ENCODE measurements at regions not wholly inside any gene's neighbourhood (a gene's known extent, or its start where the extent isn't known, plus 50 kb on each side); places are given as distances from the start of the nearest gene placed in this dataset.
"Not testable (repeated sequence)": the region's sequence is repeated elsewhere in the genome, so short reads cannot be mapped to it uniquely, and the experiment has no call there.

DNA sequence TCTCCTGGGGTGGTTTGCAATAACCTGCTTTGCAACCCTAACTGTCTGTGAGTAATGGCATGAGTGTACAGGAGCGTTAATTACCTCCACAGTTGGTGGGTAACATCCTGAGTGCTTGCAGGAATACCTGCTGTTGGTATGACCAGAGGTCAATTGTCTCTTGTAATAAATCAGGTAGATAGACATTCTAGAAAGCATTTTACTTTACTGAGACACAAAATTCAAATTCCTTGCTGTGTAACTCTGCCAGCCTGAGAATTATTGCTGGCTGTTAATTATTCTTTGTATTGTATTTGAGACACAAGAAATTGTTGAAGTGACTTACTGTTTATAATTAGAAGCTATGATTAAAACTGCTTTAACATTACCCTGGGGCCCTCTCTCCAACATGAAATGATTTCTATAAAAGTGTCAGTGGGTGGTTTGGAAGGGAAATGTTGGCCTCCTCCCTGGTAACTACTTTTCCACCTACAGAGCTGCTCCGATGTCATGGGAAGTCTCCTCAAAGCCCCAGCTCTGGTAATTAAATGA lies 150.8 kb upstream of the ADCY2 start:
- DNase-seq: no peak
- in situ Hi-C loops (cut with MboI; ENCODE audit: low pct_unique_long_range_greater_than_20kb, low sequenced_read_pairs): no loop called here

DNA sequence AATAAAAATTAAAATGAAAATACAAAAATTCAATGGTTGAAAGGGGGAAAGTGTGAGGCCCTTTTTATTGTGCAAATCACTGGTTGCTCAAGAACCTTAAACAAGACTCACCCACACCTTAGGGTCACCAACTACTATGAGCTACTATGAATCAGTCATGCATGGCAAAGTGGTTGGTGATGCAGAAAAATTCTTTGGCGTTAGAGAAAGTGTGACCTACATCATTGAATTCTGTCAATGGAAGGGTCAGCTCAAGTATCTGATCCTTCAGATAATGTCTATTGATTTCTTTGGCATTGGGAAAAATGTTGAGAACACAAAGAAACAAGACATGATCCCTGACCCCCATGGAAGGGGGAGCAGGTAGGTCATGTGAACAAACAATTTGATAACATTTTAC lies 149.7 kb upstream of the ADCY2 start:
- DNase-seq: no peak
- in situ Hi-C loops (cut with MboI; ENCODE audit: low pct_unique_long_range_greater_than_20kb, low sequenced_read_pairs): no loop called here

DNA sequence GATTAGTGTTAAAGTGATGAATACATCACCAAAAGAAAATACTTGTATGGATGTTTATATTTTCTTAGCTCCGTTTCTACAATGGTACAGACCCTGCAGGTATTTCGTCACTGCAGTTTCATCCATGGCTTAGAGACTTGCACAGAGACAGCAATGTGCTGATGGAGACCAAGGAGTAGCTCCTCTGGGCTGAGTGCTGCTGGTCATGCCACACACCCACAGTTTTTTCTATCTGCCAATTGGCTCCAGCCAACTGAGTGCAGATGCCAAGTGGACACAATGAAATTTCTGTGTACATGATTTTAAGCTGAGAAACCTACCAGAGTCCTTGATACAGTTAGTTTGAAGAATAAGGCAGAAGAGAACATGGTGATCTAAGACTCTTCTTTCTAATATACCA lies 145.9 kb upstream of the ADCY2 start:
- in situ Hi-C loops (cut with MboI; ENCODE audit: low pct_unique_long_range_greater_than_20kb, low sequenced_read_pairs): no loop called here
- no peak for DNase-seq

DNA sequence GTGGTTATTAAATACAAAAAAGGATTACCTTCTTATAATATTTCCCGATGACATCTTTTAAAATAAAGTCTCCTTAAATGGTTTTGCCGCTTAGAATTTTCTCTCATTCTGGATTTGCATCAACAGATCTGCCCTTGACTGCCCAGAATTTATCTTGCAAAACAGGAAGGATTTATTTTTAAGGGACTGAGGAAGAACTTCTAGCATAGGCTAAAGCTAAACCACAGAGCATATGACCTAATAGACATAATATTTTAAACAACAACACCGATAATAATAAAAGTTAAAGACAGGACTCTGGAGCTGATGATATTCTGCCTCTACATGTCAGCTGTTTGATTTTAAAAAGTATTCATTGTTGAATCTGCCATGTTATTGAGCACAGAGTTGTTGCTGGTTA lies 145.3 kb upstream of the ADCY2 start:
- no peak for DNase-seq
- in situ Hi-C loops (cut with MboI; ENCODE audit: low pct_unique_long_range_greater_than_20kb, low sequenced_read_pairs): no loop called here

DNA sequence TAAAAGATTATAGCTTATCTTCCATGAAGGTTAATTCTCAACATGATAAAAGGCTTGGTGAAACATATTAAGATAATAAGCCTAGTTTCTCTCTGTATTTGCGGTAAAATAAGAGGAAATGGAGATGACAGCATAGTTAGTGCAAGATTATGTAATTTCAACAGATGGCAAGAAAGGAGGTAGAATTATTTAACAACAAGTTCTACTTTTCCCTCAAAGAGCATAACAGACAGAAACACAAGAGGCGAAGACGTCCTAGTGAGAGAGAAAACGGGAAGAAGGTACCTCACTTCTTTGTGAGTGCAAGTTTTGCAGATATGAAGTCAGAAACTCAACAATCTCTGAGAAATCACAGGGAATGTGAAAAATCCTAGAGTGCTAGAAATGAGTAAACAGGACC lies 144.8 kb upstream of the ADCY2 start:
- in situ Hi-C loops (cut with MboI; ENCODE audit: low pct_unique_long_range_greater_than_20kb, low sequenced_read_pairs): no loop called here
- DNase-seq: no peak

DNA sequence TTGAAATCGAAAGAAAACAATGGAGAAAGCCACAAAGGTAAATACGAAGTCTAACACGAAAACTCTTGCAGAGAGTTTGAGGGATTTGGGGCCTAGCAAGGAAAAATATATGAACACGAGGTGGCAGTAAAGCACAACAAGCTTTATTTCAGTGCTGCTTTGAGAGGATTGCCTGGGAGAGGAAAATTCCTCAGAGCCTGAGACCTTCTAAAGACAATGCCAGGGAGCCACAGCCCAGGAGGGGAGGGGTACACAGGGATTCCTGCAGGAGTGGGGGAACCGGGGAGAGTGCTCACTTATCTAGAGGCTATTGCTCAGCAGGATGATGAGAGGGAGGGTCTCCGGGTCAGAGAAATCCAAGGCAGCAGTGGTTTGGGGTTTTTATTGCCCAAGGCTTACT lies 134.9 kb upstream of the ADCY2 start:
- in situ Hi-C loops (cut with MboI; ENCODE audit: low pct_unique_long_range_greater_than_20kb, low sequenced_read_pairs): no loop called here
- DNase-seq: peak; percentile 68

DNA sequence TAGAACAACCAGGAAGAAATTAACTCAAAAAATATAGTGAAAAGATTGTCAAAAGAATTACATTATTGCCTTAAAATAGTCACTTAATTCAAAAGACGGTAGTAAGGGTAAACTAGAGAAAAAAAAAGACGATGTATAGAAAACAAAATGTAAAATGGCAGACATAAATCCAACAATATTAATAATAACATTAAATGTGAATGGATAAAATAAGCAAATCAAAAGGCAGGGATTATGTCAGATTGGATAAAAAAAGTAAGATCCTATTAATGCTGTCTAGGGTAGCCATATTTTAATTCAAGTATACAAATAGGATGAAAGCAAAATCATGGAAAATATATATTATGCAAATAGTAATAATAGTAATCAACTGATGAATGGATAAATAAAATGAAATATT lies 134.0 kb upstream of the ADCY2 start:
- in situ Hi-C loops (cut with MboI; ENCODE audit: low pct_unique_long_range_greater_than_20kb, low sequenced_read_pairs): no loop called here
- no peak for DNase-seq

DNA sequence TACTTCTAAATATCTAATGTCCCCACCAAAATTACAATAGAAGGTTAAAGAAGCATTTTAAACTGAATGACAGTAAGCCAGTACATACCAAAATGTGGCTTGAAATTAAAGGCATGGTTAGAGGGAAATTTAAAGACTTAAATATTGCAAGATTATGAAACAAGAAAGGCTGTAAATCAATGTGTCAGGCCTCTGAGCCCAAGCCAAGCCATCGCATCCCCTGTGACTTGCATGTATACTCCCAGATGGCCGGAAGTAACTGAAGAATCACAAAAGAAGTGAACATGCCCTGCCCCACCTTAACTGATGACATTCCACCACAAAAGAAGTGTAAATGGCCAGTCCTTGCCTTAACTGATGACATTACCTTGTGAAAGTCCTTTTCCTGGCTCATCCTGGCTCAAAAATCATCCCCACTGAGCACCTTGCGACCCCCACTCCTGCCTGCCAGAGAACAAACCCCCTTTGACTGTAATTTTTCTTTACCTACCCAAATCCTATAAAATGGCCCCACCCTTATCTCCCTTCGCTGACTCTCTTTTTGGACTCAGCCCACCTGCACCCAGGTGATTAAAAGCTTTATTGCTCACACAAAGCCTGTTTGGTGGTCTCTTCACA lies 132.4 kb upstream of the ADCY2 start:
- DNase-seq; in situ Hi-C loops (cut with MboI; ENCODE audit: low pct_unique_long_range_greater_than_20kb, low sequenced_read_pairs): not testable (repeated sequence)

DNA sequence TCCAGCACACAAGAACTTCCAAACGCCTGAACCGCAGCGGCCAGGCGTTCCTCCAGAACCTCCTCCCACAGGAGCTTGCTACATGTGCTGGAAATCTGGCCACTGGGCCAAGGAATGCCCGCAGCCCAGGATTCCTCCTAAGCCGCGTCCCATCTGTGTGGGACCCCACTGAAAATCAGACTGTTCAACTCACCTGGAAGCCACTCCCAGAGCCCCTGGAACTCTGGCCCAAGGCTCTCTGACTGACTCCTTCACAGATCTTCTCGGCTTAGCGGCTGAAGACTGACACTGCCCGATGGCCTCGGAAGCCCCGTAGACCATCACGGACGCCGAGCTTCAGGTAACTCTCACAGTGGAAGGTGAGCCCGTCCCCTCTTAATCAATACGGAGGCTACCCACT lies 130.2 kb upstream of the ADCY2 start:
- in situ Hi-C loops (cut with MboI; ENCODE audit: low pct_unique_long_range_greater_than_20kb, low sequenced_read_pairs); DNase-seq: not testable (repeated sequence)

DNA sequence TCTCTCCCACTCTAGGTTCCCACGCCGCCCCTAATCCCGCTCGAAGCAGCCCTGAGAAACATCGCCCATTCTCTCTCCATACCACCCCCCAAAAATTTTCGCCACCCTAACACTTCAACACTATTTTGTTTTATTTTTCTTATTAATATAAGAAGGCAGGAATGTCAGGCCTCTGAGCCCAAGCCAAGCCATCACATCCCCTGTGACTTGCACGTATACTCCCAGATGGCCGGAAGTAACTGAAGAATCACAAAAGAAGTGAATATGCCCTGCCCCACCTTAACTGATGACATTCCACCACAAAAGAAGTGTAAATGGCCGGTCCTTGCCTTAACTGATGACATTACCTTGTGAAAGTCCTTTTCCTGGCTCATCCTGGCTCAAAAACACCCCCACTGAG lies 127.2 kb upstream of the ADCY2 start:
- in situ Hi-C loops (cut with MboI; ENCODE audit: low pct_unique_long_range_greater_than_20kb, low sequenced_read_pairs): not testable (repeated sequence)

DNA sequence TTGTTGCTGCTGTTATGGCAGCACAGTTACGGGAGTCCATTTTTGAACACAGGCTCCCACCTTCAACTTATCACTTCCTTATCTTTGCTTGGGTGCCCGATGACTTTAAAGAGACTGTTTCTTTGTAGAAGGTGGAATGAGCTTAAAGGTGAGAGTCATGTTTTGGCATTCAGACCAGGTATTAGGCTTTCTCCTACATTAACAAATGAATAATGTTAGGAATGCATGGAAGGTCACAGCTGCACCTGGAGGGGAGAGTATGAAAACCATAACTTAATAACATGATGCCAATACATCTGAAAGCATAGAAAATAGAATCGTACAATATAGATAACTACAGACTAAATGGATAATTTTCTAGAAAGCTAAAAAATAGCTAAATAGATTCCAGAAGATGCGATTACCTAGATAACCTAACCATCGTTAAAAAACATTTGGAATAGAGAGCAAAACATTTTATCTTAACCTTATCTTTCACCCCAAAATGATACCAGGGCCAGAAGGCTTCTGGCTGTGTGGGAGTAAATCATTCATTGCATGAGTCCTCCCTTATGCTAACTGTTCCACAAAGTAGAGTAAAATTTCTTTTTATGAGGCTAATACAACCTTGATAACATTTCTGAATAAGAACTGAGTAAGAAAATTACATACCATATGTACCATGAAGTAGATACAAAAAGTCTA lies 126.2 kb upstream of the ADCY2 start:
- in situ Hi-C loops (cut with MboI; ENCODE audit: low pct_unique_long_range_greater_than_20kb, low sequenced_read_pairs): no loop called here
- no peak for DNase-seq

More for the DNA sequence above, 127.2 kb upstream of the ADCY2 start:
- DNase-seq: not testable (repeated sequence)

DNA sequence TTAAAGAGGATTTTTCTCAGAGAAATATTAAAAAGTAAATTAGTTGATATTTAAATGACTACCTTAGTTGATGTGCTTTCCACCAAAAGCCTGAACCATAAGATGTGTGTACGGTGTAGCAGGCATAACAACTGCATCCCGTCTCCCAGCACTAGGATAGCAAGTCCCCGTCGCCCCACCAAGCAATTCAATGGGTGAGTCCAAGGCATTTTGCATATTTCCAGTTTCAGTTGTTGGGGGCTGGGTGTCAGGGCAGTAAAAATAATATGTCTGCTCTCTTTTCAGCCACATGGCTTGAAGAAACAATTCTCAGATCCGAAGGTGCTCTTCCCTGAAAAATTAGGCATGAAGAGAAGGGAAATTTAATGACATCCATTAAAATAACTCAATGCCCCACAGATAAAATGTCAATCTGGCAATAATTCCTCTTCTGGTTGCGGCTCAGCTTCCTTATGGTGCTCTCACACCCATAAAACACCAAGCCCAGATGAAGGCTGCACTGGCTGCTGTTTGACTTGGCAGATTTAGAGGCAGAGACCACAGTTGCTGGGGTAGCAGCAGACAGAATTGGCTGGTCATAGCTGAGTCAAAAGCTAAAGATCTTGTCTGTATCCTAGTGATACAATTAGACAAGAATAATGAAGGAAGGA lies 124.4 kb upstream of the ADCY2 start:
- in situ Hi-C loops (cut with MboI; ENCODE audit: low pct_unique_long_range_greater_than_20kb, low sequenced_read_pairs): no loop called here
- DNase-seq: no peak

DNA sequence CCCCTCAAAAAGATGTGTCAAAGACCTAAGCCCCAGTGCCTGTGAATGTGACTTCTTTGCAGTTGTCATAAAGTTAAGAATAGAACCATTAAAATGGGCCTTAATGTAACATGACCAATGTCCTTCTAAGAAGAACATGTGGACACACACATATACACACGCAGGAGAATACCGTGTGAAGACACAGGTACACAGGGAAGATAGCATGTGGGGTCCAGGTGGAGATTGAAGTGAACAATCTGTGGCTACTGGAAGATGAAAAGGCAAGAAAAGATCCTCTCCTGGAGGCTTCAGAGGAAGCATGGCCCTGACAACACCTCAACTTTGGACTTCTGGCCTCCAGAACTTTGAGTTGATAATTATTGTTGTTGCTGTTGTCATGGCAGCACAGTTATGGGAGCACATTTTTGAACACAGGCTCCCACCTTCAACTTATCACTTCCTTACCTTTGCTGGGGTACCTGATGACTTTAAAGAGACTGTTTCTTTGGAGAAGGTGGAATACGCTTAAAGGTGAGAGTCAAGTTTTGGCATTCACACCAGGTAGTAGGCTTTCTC lies 123.5 kb upstream of the ADCY2 start:
- no peak for DNase-seq
- in situ Hi-C loops (cut with MboI; ENCODE audit: low pct_unique_long_range_greater_than_20kb, low sequenced_read_pairs): no loop called here

DNA sequence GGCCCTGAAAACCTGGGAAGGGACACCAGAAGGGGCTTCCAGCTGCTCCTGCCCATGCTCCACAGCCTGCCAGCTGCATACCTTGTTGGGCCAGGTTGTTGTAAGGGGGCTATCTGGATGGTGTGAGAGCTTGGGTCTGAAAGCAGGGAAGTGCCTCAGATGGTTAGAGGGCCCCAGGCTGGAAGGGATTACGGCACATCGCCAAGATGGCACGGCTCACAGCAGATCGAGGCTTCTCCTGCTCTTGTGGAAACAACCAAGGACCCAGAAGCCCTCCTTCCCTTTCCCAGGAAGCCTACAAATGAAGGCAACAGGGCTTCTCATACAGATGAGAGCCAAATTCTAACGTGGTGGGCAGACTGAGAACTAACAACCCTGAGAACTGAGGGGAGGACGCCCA lies 121.7 kb upstream of the ADCY2 start:
- DNase-seq: no peak
- in situ Hi-C loops (cut with MboI; ENCODE audit: low pct_unique_long_range_greater_than_20kb, low sequenced_read_pairs): no loop called here

DNA sequence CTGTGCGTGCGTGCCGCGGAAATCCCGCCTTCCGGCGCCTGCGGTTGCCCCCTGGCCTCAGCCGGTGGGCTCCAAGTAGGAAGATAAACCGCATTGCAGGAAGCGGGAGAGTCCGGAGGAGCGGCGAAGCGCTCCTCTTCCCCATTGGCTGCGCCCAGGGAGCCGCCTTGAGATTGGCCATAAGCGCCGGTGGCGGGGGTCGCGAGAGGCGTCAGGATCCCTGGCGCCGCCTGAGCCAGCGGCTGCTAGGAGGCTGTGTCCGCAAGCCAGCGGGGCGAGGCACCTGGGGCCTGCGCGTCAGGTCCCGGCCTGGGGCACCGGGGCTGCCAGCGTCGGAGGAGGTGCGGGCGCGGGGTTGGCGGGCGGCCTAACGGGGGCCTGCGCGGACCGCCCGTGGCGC lies 106.3 kb upstream of the ADCY2 start:
- DNase-seq; in situ Hi-C loops (cut with MboI; ENCODE audit: low pct_unique_long_range_greater_than_20kb, low sequenced_read_pairs): not testable (repeated sequence)

DNA sequence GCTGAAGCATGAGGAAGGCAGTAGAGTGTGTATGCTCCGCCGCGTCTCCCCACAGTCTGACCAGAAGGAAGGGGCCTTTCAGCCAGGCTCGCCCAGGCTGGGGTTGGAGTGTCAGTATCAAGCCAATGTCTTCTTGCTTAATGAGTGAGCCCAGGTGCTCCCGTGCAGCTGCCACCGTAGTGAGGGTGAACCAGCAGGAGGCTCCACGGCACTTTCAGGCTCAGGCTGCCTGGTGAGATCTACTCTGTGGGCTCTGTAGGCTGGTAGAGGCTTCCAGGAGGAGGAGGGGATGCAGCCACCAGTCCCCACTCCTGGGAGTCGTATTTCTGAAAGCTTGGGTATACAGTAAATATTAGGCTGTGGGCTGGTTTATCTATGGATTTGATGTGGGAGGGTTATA lies 98.1 kb upstream of the ADCY2 start:
- in situ Hi-C loops (cut with MboI; ENCODE audit: low pct_unique_long_range_greater_than_20kb, low sequenced_read_pairs); DNase-seq: not testable (repeated sequence)

DNA sequence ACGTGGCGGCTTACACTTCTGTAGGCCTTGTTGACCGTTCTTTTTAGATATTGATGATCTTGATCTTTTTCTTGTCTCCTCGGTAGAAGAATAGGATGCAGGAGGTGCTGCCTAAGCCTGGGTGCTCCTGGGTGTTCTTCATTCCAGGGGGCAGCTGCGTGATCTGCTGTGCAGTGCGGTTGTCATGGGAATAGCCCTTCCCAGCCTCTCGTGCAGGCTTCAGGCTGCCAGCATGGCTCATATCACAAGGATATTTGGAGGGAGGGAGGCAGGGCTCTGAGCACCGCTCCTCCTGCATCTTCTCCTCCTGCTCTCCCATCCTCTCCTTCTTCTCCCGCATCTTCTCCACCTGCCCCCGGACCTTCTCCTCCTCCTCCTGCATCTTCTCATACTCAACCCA lies 96.2 kb upstream of the ADCY2 start:
- DNase-seq; in situ Hi-C loops (cut with MboI; ENCODE audit: low pct_unique_long_range_greater_than_20kb, low sequenced_read_pairs): not testable (repeated sequence)

DNA sequence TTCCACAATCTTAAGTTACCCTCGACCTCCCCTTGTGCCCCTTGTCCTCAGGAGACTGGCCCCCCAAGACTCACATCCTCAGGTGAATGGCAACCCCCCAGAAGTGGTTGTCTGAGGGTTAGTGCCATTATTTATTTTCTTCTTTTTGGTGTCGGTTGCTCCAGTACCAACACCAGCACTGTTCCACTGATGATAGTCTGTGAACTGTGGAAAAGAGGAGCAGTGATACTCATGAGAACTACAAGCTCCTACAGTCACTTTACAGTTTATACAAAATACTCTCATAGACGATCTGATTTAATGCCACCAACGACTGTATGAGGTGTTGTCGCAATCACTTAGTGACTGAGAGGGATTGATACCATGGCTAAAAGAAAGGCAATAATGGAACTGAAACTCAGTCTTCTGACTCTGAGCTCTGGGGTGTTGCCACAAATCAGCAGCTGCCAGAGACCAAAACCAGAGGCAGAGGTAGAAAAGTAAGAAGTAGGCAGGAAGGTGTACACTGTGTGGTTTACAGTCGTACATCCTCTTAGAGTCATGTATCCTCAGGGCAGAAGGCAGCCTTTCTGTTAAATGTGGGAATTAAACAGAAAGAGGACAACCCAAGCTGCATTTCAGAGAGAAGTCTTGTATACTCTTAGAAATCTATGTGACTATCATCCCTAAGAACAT lies 90.8 kb upstream of the ADCY2 start:
- in situ Hi-C loops (cut with MboI; ENCODE audit: low pct_unique_long_range_greater_than_20kb, low sequenced_read_pairs); DNase-seq: not testable (repeated sequence)

DNA sequence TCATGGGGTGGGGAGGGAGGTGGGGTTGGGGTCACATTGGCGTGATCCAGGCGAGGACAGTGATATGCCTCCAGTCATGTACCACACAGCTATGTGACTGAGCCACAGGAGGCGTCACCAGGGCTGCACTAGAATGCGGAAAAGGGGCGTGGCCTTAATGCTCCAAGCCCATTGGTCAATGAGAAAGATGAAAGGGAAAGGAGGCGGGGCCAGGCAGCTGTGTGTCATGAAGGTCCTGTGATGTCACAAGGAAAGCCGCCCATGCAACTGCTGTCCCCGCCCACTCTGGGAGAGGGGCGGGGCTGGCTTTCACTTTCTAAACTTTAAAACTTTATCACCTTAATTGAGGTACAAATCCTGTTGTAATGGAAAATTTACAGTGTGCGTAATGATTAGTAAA lies 89.4 kb upstream of the ADCY2 start:
- in situ Hi-C loops (cut with MboI; ENCODE audit: low pct_unique_long_range_greater_than_20kb, low sequenced_read_pairs); DNase-seq: not testable (repeated sequence)

Data from KBM-7 (cell line).